ENCODE measurements at regions not wholly inside any gene's neighbourhood (a gene's known extent, or its start where the extent isn't known, plus 50 kb on each side); places are given as distances from the start of the nearest gene placed in this dataset.

- H3K4me3 ChIP-seq (ENCODE audit: low read depth in 1 of 3, low read length in 3 of 3): no peak overlapping the region
- no peaks in the 10 kb centered on the region for H3K36me3 ChIP-seq (ENCODE audit: control insufficient read depth in 3 of 3, insufficient read depth in 2 of 3, low read depth in 1 of 3, low read length in 3 of 3)
- no peak overlapping the region for H3K27ac ChIP-seq (ENCODE audit: low read depth in 1 of 3, low read length in 2 of 3)
- peaks cover 0 to 3% of the 10 kb centered on the region in 2 donors for H3K9me3 ChIP-seq (ENCODE audit: control insufficient read depth in 2 of 2, insufficient read depth in 1 of 2, low read depth in 1 of 2, low read length in 1 of 2)
- no peaks in the 10 kb centered on the region for H3K4me1 ChIP-seq (ENCODE audit: control insufficient read depth in 3 of 3, insufficient read depth in 2 of 3, low read depth in 1 of 3, low read length in 2 of 3)
- no peak for DNase-seq
- H3K27me3 ChIP-seq (ENCODE audit: control insufficient read depth in 3 of 3, insufficient read depth in 3 of 3, low read length in 3 of 3): peaks cover 0 to under 1% (median 0%) of the 10 kb centered on the region in 3 donors
- no peak for FAIRE-seq
- 53 to 88% (median 83%) methylated on average over 1 of the region's 1 CpG for WGBS, 3 donors
These were observed 261.1 kb upstream of the DAPK1 start for GRCh38 chr9:87236546-87236945.

GRCh38 chr9:87237336-87237735, 260.3 kb upstream of the DAPK1 start:
- Histone ChIP-seq H3K4me3 (ENCODE audit: low read depth in 1 of 3, low read length in 3 of 3) (no peak overlapping the region), H3K4me1 (ENCODE audit: control insufficient read depth in 3 of 3, insufficient read depth in 2 of 3, low read depth in 1 of 3, low read length in 2 of 3) (no peaks in the 10 kb centered on the region), H3K27me3 (ENCODE audit: control insufficient read depth in 3 of 3, insufficient read depth in 3 of 3, low read length in 3 of 3) (peaks cover 0 to 2% (median 0%) of the 10 kb centered on the region in 3 donors), H3K27ac (ENCODE audit: low read depth in 1 of 3, low read length in 2 of 3) (no peak overlapping the region), H3K36me3 (ENCODE audit: control insufficient read depth in 3 of 3, insufficient read depth in 2 of 3, low read depth in 1 of 3, low read length in 3 of 3) (no peaks in the 10 kb centered on the region), H3K9me3 (ENCODE audit: control insufficient read depth in 2 of 2, insufficient read depth in 1 of 2, low read depth in 1 of 2, low read length in 1 of 2) (no peaks in the 10 kb centered on the region)
- DNase-seq (no peak), FAIRE-seq (no peak)
- WGBS, 3 donors: 85 to 88% (median 86%) methylated on average over 4 of the region's 4 CpGs

GRCh38 chr9:87238545-87238944, 259.1 kb upstream of the DAPK1 start:
- DNase-seq: no peak
- peaks cover 0 to 2% (median 0%) of the 10 kb centered on the region in 3 donors for H3K27me3 ChIP-seq (ENCODE audit: control insufficient read depth in 3 of 3, insufficient read depth in 3 of 3, low read length in 3 of 3)
- 80 to 89% (median 87%) methylated on average over 5 of the region's 5 CpGs for WGBS, 3 donors
- no peaks in the 10 kb centered on the region for H3K9me3 ChIP-seq (ENCODE audit: control insufficient read depth in 2 of 2, insufficient read depth in 1 of 2, low read depth in 1 of 2, low read length in 1 of 2)
- no peak overlapping the region for H3K27ac ChIP-seq (ENCODE audit: low read depth in 1 of 3, low read length in 2 of 3)
- no peak overlapping the region for H3K4me3 ChIP-seq (ENCODE audit: low read depth in 1 of 3, low read length in 3 of 3)
- no peak for FAIRE-seq
- no peaks in the 10 kb centered on the region for H3K4me1 ChIP-seq (ENCODE audit: control insufficient read depth in 3 of 3, insufficient read depth in 2 of 3, low read depth in 1 of 3, low read length in 2 of 3)
- no peaks in the 10 kb centered on the region for H3K36me3 ChIP-seq (ENCODE audit: control insufficient read depth in 3 of 3, insufficient read depth in 2 of 3, low read depth in 1 of 3, low read length in 3 of 3)

- Histone ChIP-seq H3K27ac (ENCODE audit: low read depth in 1 of 3, low read length in 2 of 3) (no peak overlapping the region), H3K9me3 (ENCODE audit: control insufficient read depth in 2 of 2, insufficient read depth in 1 of 2, low read depth in 1 of 2, low read length in 1 of 2) (no peaks in the 10 kb centered on the region), H3K4me3 (ENCODE audit: low read depth in 1 of 3, low read length in 3 of 3) (no peak overlapping the region), H3K27me3 (ENCODE audit: control insufficient read depth in 3 of 3, insufficient read depth in 3 of 3, low read length in 3 of 3) (peaks cover 0 to 2% (median 0%) of the 10 kb centered on the region in 3 donors), H3K36me3 (ENCODE audit: control insufficient read depth in 3 of 3, insufficient read depth in 2 of 3, low read depth in 1 of 3, low read length in 3 of 3) (no peaks in the 10 kb centered on the region), H3K4me1 (ENCODE audit: control insufficient read depth in 3 of 3, insufficient read depth in 2 of 3, low read depth in 1 of 3, low read length in 2 of 3) (no peaks in the 10 kb centered on the region)
- FAIRE-seq (no peak), DNase-seq (no peak)
- 21 to 57% (median 31%) methylated on average over 1 of the region's 1 CpG for WGBS, 3 donors
These were observed 258.4 kb upstream of the DAPK1 start for GRCh38 chr9:87239312-87239711.

GRCh38 chr9:87243602-87244001, 254.1 kb upstream of the DAPK1 start:
- no peaks in the 10 kb centered on the region for H3K36me3 ChIP-seq (ENCODE audit: control insufficient read depth in 3 of 3, insufficient read depth in 2 of 3, low read depth in 1 of 3, low read length in 3 of 3)
- no peak for FAIRE-seq
- 69 to 85% (median 77%) methylated on average over 2 of the region's 2 CpGs for WGBS, 3 donors
- no peaks in the 10 kb centered on the region for H3K9me3 ChIP-seq (ENCODE audit: control insufficient read depth in 2 of 2, insufficient read depth in 1 of 2, low read depth in 1 of 2, low read length in 1 of 2)
- H3K27ac ChIP-seq (ENCODE audit: low read depth in 1 of 3, low read length in 2 of 3): no peak overlapping the region
- DNase-seq: no peak
- H3K4me1 ChIP-seq (ENCODE audit: control insufficient read depth in 3 of 3, insufficient read depth in 2 of 3, low read depth in 1 of 3, low read length in 2 of 3): no peaks in the 10 kb centered on the region
- H3K4me3 ChIP-seq (ENCODE audit: low read depth in 1 of 3, low read length in 3 of 3): no peak overlapping the region
- peaks cover 0 to 2% (median 0%) of the 10 kb centered on the region in 3 donors for H3K27me3 ChIP-seq (ENCODE audit: control insufficient read depth in 3 of 3, insufficient read depth in 3 of 3, low read length in 3 of 3)

GRCh38 chr9:87245271-87245670, 252.4 kb upstream of the DAPK1 start:
- FAIRE-seq: no peak
- WGBS, 3 donors: 14 to 38% (median 24%) methylated on average over 4 of the region's 4 CpGs

GRCh38 chr9:87247097-87247496, 250.6 kb upstream of the DAPK1 start:
- FAIRE-seq: no peak
- no peaks in the 10 kb centered on the region for H3K27me3 ChIP-seq (ENCODE audit: control insufficient read depth in 3 of 3, insufficient read depth in 3 of 3, low read length in 3 of 3)
- no peak overlapping the region for H3K4me3 ChIP-seq (ENCODE audit: low read depth in 1 of 3, low read length in 3 of 3)
- no peaks in the 10 kb centered on the region for H3K9me3 ChIP-seq (ENCODE audit: control insufficient read depth in 2 of 2, insufficient read depth in 1 of 2, low read depth in 1 of 2, low read length in 1 of 2)
- no peaks in the 10 kb centered on the region for H3K4me1 ChIP-seq (ENCODE audit: control insufficient read depth in 3 of 3, insufficient read depth in 2 of 3, low read depth in 1 of 3, low read length in 2 of 3)
- DNase-seq: no peak
- H3K27ac ChIP-seq (ENCODE audit: low read depth in 1 of 3, low read length in 2 of 3): no peak overlapping the region
- H3K36me3 ChIP-seq (ENCODE audit: control insufficient read depth in 3 of 3, insufficient read depth in 2 of 3, low read depth in 1 of 3, low read length in 3 of 3): no peaks in the 10 kb centered on the region
- 88 to 95% (median 92%) methylated on average over 5 of the region's 5 CpGs for WGBS, 3 donors

More at GRCh38 chr9:87245271-87245670, 252.4 kb upstream of the DAPK1 start:
- DNase-seq: no peak
- Histone ChIP-seq H3K4me3 (ENCODE audit: low read depth in 1 of 3, low read length in 3 of 3) (no peak overlapping the region), H3K9me3 (ENCODE audit: control insufficient read depth in 2 of 2, insufficient read depth in 1 of 2, low read depth in 1 of 2, low read length in 1 of 2) (no peaks in the 10 kb centered on the region), H3K27ac (ENCODE audit: low read depth in 1 of 3, low read length in 2 of 3) (no peak overlapping the region), H3K27me3 (ENCODE audit: control insufficient read depth in 3 of 3, insufficient read depth in 3 of 3, low read length in 3 of 3) (peaks cover 0 to 2% (median 0%) of the 10 kb centered on the region in 3 donors), H3K36me3 (ENCODE audit: control insufficient read depth in 3 of 3, insufficient read depth in 2 of 3, low read depth in 1 of 3, low read length in 3 of 3) (no peaks in the 10 kb centered on the region), H3K4me1 (ENCODE audit: control insufficient read depth in 3 of 3, insufficient read depth in 2 of 3, low read depth in 1 of 3, low read length in 2 of 3) (no peaks in the 10 kb centered on the region)

- Histone ChIP-seq H3K4me3 (ENCODE audit: low read depth in 1 of 3, low read length in 3 of 3) (no peak overlapping the region), H3K4me1 (ENCODE audit: control insufficient read depth in 3 of 3, insufficient read depth in 2 of 3, low read depth in 1 of 3, low read length in 2 of 3) (no peaks in the 10 kb centered on the region), H3K27me3 (ENCODE audit: control insufficient read depth in 3 of 3, insufficient read depth in 3 of 3, low read length in 3 of 3) (no peaks in the 10 kb centered on the region), H3K27ac (ENCODE audit: low read depth in 1 of 3, low read length in 2 of 3) (no peak overlapping the region), H3K36me3 (ENCODE audit: control insufficient read depth in 3 of 3, insufficient read depth in 2 of 3, low read depth in 1 of 3, low read length in 3 of 3) (no peaks in the 10 kb centered on the region), H3K9me3 (ENCODE audit: control insufficient read depth in 2 of 2, insufficient read depth in 1 of 2, low read depth in 1 of 2, low read length in 1 of 2) (no peaks in the 10 kb centered on the region)
- DNase-seq: no peak
- WGBS, 3 donors: 40 to 59% (median 45%) methylated on average over 3 of the region's 3 CpGs
- FAIRE-seq: no peak
These were observed 248.6 kb upstream of the DAPK1 start for GRCh38 chr9:87249029-87249428.

- no peaks in the 10 kb centered on the region for H3K4me1 ChIP-seq (ENCODE audit: control insufficient read depth in 3 of 3, insufficient read depth in 2 of 3, low read depth in 1 of 3, low read length in 2 of 3)
- FAIRE-seq: no peak
- no peaks in the 10 kb centered on the region for H3K9me3 ChIP-seq (ENCODE audit: control insufficient read depth in 2 of 2, insufficient read depth in 1 of 2, low read depth in 1 of 2, low read length in 1 of 2)
- DNase-seq: no peak
- WGBS, 3 donors: 65 to 85% (median 75%) methylated on average over 1 of the region's 1 CpG
- no peaks in the 10 kb centered on the region for H3K27me3 ChIP-seq (ENCODE audit: control insufficient read depth in 3 of 3, insufficient read depth in 3 of 3, low read length in 3 of 3)
- H3K27ac ChIP-seq (ENCODE audit: low read depth in 1 of 3, low read length in 2 of 3): no peak overlapping the region
- H3K4me3 ChIP-seq (ENCODE audit: low read depth in 1 of 3, low read length in 3 of 3): no peak overlapping the region
- no peaks in the 10 kb centered on the region for H3K36me3 ChIP-seq (ENCODE audit: control insufficient read depth in 3 of 3, insufficient read depth in 2 of 3, low read depth in 1 of 3, low read length in 3 of 3)
These were observed 247.5 kb upstream of the DAPK1 start for GRCh38 chr9:87250205-87250604.

Data from small intestine (tissue), 7 donors.